Neutrophil (primary cell): ENCODE measurements at regions not wholly inside any gene's neighbourhood (a gene's known extent, or its start where the extent isn't known, plus 50 kb on each side); places are given as distances from the start of the nearest gene placed in this dataset.

Experiments
- H3K27ac ChIP-seq: fragments of 200-600 bp; sonication (generic); 2 replicates; pipeline ENCODE4 v1.5.1; 2016; ENCODE audit warnings: mild to moderate bottlenecking, moderate library complexity
- H3K27me3 ChIP-seq: fragments of 200-600 bp; sonication (generic); 2 replicates; pipeline ENCODE4 v1.6.0; 2016; ENCODE audit warnings: mild to moderate bottlenecking
- H3K36me3 ChIP-seq: fragments of 200-600 bp; sonication (generic); 2 replicates; pipeline ENCODE4 v1.5.1; 2017
- H3K4me1 ChIP-seq, 2 experiments: fragments of 200-600 bp in 1 of 2; sonication (generic) in 1 of 2; 1 replicate in 1 of 2; 2 replicates in 1 of 2; pipeline versions ENCODE4 v1.5.1 to v1.6.1; 2013 to 2016; ENCODE audit warnings: low read depth in 1 of 2, low read length in 1 of 2, mild to moderate bottlenecking in 1 of 2, moderate library complexity in 1 of 2; ENCODE audit not compliant: control insufficient read depth in 1 of 2, insufficient read depth in 1 of 2
- H3K4me3 ChIP-seq, 2 experiments: fragments of 200-600 bp in 1 of 2; sonication (generic) in 1 of 2; 1 replicate in 1 of 2; 2 replicates in 1 of 2; pipeline ENCODE4 v1.5.1; 2013 to 2016; ENCODE audit warnings: low read depth in 1 of 2, low read length in 1 of 2, mild to moderate bottlenecking in 1 of 2, moderate library complexity in 1 of 2
- H3K9me3 ChIP-seq: fragments of 200-600 bp; sonication (generic); 2 replicates; pipeline ENCODE4 v1.5.1; 2016
- TF ChIP-seq, protein P1 (sequence below): fragments of 200-600 bp; sonication (generic); IDR thresholded peaks from 2 replicates; pipeline ENCODE4 v1.5.1; 2016; ENCODE audit warnings: antibody characterized with exemption

DNA sequence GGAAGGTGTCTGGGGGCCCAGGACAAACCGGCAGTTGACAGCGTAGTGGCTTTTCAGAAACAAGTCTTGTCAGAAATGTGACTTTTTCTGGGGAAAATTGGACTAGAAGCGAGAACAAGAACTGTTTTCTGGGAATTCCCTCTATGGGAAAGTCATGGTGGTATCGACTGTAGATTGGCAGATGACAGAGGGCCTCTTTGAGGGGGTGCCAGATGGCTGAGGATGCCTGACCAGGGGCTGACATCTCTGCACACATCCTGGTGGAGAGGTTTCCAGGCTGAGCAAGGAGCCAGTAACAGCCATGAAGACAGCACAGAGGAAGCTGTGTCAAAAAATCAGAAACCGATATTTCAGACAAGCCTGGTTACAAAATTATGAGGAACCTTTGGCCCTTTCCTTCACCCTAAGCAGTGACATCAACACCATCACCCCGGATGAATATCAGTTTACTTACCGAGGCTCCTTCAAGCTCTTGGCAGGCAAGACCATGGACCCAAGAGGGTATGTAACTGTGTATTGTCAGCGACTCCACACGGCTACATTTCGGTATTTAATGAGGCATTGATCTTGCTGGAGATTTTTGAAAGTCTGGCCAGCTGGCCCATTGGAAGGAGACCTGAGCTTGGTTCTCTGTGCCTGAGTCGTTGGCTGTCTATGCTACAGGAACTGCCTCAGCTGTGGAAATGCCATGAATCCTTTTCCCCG lies 1525.3 kb upstream of the TMEM132C start:
- no peak overlapping the region for H3K4me3 ChIP-seq
- H3K36me3 ChIP-seq, result no peaks in the 10 kb centered on the region
- TF ChIP-seq, protein P1, sequence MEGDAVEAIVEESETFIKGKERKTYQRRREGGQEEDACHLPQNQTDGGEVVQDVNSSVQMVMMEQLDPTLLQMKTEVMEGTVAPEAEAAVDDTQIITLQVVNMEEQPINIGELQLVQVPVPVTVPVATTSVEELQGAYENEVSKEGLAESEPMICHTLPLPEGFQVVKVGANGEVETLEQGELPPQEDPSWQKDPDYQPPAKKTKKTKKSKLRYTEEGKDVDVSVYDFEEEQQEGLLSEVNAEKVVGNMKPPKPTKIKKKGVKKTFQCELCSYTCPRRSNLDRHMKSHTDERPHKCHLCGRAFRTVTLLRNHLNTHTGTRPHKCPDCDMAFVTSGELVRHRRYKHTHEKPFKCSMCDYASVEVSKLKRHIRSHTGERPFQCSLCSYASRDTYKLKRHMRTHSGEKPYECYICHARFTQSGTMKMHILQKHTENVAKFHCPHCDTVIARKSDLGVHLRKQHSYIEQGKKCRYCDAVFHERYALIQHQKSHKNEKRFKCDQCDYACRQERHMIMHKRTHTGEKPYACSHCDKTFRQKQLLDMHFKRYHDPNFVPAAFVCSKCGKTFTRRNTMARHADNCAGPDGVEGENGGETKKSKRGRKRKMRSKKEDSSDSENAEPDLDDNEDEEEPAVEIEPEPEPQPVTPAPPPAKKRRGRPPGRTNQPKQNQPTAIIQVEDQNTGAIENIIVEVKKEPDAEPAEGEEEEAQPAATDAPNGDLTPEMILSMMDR, result no peak
- H3K4me1 ChIP-seq, result no peaks in the 10 kb centered on the region
- no peaks in the 10 kb centered on the region for H3K27me3 ChIP-seq
- H3K27ac ChIP-seq, result no peak overlapping the region
- H3K9me3 ChIP-seq, result no peaks in the 10 kb centered on the region

DNA sequence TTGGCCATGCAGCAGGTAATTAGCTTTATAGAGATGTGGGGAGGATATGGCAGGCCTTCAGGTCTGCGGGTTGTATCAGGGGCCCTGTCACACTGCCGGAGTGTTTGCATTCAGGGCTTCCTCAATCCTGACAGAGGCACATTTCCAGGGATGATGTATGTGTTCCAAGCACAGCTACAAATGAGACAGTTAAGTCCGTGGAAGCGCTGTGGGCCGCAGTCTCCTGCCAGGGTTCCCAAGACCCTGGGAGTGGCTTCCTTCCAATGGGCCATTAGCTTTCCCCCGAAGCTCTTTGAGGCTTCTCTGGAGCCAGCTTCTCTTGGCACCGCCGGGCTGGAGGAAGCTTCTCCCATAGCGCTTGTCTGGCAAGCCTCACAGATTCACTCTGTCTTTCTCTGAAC lies 1524.7 kb upstream of the TMEM132C start:
- no peaks in the 10 kb centered on the region for H3K9me3 ChIP-seq
- no peak overlapping the region for H3K4me3 ChIP-seq
- no peak overlapping the region for H3K27ac ChIP-seq
- H3K27me3 ChIP-seq, result no peaks in the 10 kb centered on the region
- TF ChIP-seq, protein P1, result no peak
- no peaks in the 10 kb centered on the region for H3K36me3 ChIP-seq
- no peaks in the 10 kb centered on the region for H3K4me1 ChIP-seq

DNA sequence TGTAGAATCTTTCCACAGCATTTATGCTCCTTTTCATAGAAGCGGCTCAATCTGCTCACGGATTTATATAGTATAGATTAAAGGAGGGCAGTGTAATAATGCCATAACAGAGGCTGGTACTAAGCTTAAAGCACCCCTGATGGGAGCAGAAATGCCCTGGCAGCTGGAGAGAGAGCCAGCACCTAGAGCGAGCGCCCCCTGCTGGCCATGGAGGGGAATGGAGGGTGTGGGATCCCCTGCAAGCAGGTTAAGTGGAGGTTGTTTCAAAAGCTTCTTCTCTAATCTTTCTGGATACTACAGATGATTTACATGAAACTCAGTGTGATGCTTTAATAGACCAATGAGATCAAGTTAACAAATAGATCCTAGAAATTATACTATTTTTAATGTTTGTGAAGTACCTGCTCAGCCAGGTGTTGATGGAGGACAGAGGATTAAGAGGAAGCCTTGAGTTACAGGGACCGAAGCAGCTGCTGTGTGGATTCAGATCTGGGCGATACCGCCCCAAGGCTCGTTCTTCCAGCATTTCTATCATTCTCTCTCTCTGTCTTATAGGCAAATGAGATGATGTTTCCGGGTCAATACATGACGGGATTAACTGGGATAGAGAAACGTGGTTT lies 1519.3 kb upstream of the TMEM132C start:
- Histone ChIP-seq H3K9me3 (no peaks in the 10 kb centered on the region), H3K36me3 (no peaks in the 10 kb centered on the region), H3K4me3 (no peak overlapping the region), H3K27ac (no peak overlapping the region), H3K27me3 (no peaks in the 10 kb centered on the region), H3K4me1 (no peaks in the 10 kb centered on the region)
- TF ChIP-seq, protein P1, result peak; percentile 72

DNA sequence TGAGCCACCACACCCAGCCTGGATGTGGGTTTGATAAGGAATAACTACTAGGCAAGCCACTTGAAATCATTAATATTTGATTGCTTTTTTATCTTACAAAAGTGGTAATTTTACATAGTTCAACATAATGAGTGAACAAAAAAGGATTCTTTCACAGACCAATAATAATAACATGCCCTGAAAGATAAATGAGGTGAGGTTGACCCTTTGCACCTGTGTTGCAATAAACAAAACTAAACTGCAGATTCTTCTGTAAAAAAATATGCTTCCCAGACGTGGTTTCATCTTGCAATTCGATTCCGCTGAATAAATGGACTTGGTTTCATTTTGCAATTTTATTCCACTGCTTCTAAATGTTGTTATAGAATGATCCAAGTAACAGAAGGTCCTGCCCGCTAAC lies 1514.9 kb upstream of the TMEM132C start:
- Histone ChIP-seq H3K4me3 (no peak overlapping the region), H3K27me3 (no peaks in the 10 kb centered on the region), H3K9me3 (no peaks in the 10 kb centered on the region), H3K36me3 (no peaks in the 10 kb centered on the region), H3K27ac (no peak overlapping the region), H3K4me1 (no peaks in the 10 kb centered on the region)
- TF ChIP-seq, protein P1, result no peak

DNA sequence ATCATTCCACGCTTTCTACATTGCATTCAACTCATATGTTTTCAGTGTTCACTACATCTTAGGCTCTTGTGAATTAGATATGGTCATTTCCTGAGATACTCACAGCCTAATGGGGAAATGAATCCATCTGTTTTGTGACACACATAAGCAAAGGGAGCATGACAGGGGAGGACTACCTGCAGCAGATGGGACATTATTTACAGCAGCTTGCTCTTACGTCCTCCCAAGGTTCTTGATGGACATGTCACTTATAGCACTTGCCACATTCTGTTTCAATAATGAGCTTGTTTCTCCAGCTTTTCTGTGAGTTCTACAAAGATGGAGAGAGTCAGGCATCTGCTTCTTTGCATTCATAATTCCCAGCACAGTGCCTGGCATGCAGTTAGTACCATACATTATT lies 1509.6 kb upstream of the TMEM132C start:
- no peaks in the 10 kb centered on the region for H3K4me1 ChIP-seq

More for the DNA sequence above, 1509.6 kb upstream of the TMEM132C start:
- TF ChIP-seq, protein P1, result no peak
- Histone ChIP-seq H3K27me3 (no peaks in the 10 kb centered on the region), H3K9me3 (no peaks in the 10 kb centered on the region), H3K36me3 (no peaks in the 10 kb centered on the region), H3K4me3 (no peak overlapping the region), H3K27ac (no peak overlapping the region)
